ENCODE measurements at regions not wholly inside any gene's neighbourhood (a gene's known extent, or its start where the extent isn't known, plus 50 kb on each side); places are given as distances from the start of the nearest gene placed in this dataset.
A peak's percentile ranks its signal among the peaks of the same experiment; 100 is the strongest.

GRCh38 chr13:40271271-40271885 lies 395.1 kb downstream of the FOXO1 start:
- H3K4me3 ChIP-seq, result no peak overlapping the region
- peaks cover 5% of the 10 kb centered on the region for H3K4me1 ChIP-seq (ENCODE audit: insufficient read depth)
- no peaks in the 10 kb centered on the region for H3K36me3 ChIP-seq (replicated peaks; ENCODE audit: insufficient read depth, low read depth)
- H2AFZ ChIP-seq, result no peak overlapping the region
- H3K27me3 ChIP-seq, result no peaks in the 10 kb centered on the region
- H3K79me2 ChIP-seq, result no peaks in the 10 kb centered on the region
- no peak overlapping the region for H3K27ac ChIP-seq
- H3K9me3 ChIP-seq (ENCODE audit: low read depth), result no peaks in the 10 kb centered on the region
- H4K20me1 ChIP-seq (ENCODE audit: insufficient read depth, poor library complexity, severe bottlenecking), result no peaks in the 10 kb centered on the region
- no peak for DNase-seq (ENCODE audit: low spot score)
- 82% methylated on average over 7 of the region's 7 CpGs for WGBS (ENCODE audit: low lambda C conversion rate, missing lambda C conversion rate)
- no peaks in the 10 kb centered on the region for H3K9me2 ChIP-seq (replicated peaks; ENCODE audit: insufficient read depth)
- TF ChIP-seq EZH2 (IDR thresholded peaks at IDR 0.05; ENCODE audit: borderline replicate concordance) (no peak), CTCF (IDR thresholded peaks at IDR 0.05; ENCODE audit: poor library complexity) (no peak), EZH2phosphoT487 (IDR thresholded peaks at IDR 0.05; ENCODE audit: low read depth, severe bottlenecking, unreplicated experiment) (no peak)
- H3K4me2 ChIP-seq, result no peak overlapping the region

- no peaks in the 10 kb centered on the region for H3K9me3 ChIP-seq (ENCODE audit: low read depth)
- H4K20me1 ChIP-seq (ENCODE audit: insufficient read depth, poor library complexity, severe bottlenecking), result no peaks in the 10 kb centered on the region
- H3K27ac ChIP-seq, result peak overlapping the region; percentile 17
- H3K36me3 ChIP-seq (replicated peaks; ENCODE audit: insufficient read depth, low read depth), result no peaks in the 10 kb centered on the region
- no peaks in the 10 kb centered on the region for H3K79me2 ChIP-seq
- H3K4me3 ChIP-seq, result no peak overlapping the region
- H3K9me2 ChIP-seq (replicated peaks; ENCODE audit: insufficient read depth), result no peaks in the 10 kb centered on the region
- peaks cover 5% of the 10 kb centered on the region for H3K4me1 ChIP-seq (ENCODE audit: insufficient read depth)
- DNase-seq (ENCODE audit: low spot score), result peak; percentile 44
- TF ChIP-seq EZH2phosphoT487 (IDR thresholded peaks at IDR 0.05; ENCODE audit: low read depth, severe bottlenecking, unreplicated experiment) (no peak), CTCF (IDR thresholded peaks at IDR 0.05; ENCODE audit: poor library complexity) (no peak), EZH2 (IDR thresholded peaks at IDR 0.05; ENCODE audit: borderline replicate concordance) (no peak)
- H2AFZ ChIP-seq, result no peak overlapping the region
- WGBS (ENCODE audit: low lambda C conversion rate, missing lambda C conversion rate), result 48% methylated on average over 5 of the region's 5 CpGs
- H3K4me2 ChIP-seq, result peak overlapping the region; percentile 2
- H3K27me3 ChIP-seq, result no peaks in the 10 kb centered on the region
These were observed 394.3 kb downstream of the FOXO1 start for GRCh38 chr13:40271931-40272775.

- H3K4me2 ChIP-seq, result no peak overlapping the region
- peak overlapping the region; percentile 29 for H3K27ac ChIP-seq
- H3K9me2 ChIP-seq (replicated peaks; ENCODE audit: insufficient read depth), result no peaks in the 10 kb centered on the region
- H3K4me1 ChIP-seq (ENCODE audit: insufficient read depth), result peaks cover 5% of the 10 kb centered on the region
- TF ChIP-seq EZH2phosphoT487 (IDR thresholded peaks at IDR 0.05; ENCODE audit: low read depth, severe bottlenecking, unreplicated experiment), result no peak
- no peak for TF ChIP-seq EZH2 (IDR thresholded peaks at IDR 0.05; ENCODE audit: borderline replicate concordance)
- no peak for TF ChIP-seq CTCF (IDR thresholded peaks at IDR 0.05; ENCODE audit: poor library complexity)
- no peak for DNase-seq (ENCODE audit: low spot score)
- no peak overlapping the region for H2AFZ ChIP-seq
- H4K20me1 ChIP-seq (ENCODE audit: insufficient read depth, poor library complexity, severe bottlenecking), result no peaks in the 10 kb centered on the region
- H3K9me3 ChIP-seq (ENCODE audit: low read depth), result no peaks in the 10 kb centered on the region
- WGBS (ENCODE audit: low lambda C conversion rate, missing lambda C conversion rate), result 88% methylated on average over 4 of the region's 4 CpGs
- no peak overlapping the region for H3K4me3 ChIP-seq
- H3K79me2 ChIP-seq, result no peaks in the 10 kb centered on the region
- no peaks in the 10 kb centered on the region for H3K36me3 ChIP-seq (replicated peaks; ENCODE audit: insufficient read depth, low read depth)
- no peaks in the 10 kb centered on the region for H3K27me3 ChIP-seq
These were observed 393.7 kb downstream of the FOXO1 start for GRCh38 chr13:40272776-40273139.
